ENCODE measurements at regions not wholly inside any gene's neighbourhood (a gene's known extent, or its start where the extent isn't known, plus 50 kb on each side); places are given as distances from the start of the nearest gene placed in this dataset.

DNA sequence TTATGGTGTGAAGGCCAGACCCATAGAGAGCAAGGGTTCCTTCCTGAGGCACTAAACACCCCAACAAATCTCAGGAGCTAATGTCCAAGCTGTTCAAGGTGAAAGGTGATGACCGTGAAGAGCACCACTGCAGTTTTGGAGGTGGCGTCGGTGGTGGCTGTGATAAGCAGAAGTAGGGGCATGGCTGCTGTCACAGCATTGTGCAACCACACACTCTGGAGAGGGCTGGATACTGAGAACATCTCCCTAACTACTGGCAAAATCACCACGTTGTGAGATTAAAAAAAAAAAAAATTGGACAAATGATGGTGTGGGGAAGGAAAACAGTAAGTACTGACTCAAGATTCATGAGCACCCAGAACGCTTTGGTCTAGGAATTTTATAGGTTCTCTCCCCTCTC is 156.5 kb downstream of the PJA2 start (continued):
- TF ChIP-seq CUX1 (IDR thresholded peaks at IDR 0.05; ENCODE audit: insufficient replicate concordance, low read depth, low read length) (no peak), NR2C1 (IDR thresholded peaks at IDR 0.05) (no peak), SIX5 (IDR thresholded peaks at IDR 0.05; ENCODE audit: low read depth, low read length, severe bottlenecking) (no peak), SUZ12 (IDR thresholded peaks at IDR 0.05; ENCODE audit: unreplicated experiment) (no peak), POLR2AphosphoS5 (IDR thresholded peaks at IDR 0.05; ENCODE audit: low read length) (no peak), RFX5 (IDR thresholded peaks at IDR 0.05; ENCODE audit: low read depth, low read length) (no peak), SKIL (IDR thresholded peaks at IDR 0.05; ENCODE audit: low read depth, poor library complexity, severe bottlenecking) (no peak), PAX5 (IDR thresholded peaks at IDR 0.05; ENCODE audit: borderline replicate concordance, low read depth, low read length) (no peak)
- TF ChIP-seq, protein P1, sequence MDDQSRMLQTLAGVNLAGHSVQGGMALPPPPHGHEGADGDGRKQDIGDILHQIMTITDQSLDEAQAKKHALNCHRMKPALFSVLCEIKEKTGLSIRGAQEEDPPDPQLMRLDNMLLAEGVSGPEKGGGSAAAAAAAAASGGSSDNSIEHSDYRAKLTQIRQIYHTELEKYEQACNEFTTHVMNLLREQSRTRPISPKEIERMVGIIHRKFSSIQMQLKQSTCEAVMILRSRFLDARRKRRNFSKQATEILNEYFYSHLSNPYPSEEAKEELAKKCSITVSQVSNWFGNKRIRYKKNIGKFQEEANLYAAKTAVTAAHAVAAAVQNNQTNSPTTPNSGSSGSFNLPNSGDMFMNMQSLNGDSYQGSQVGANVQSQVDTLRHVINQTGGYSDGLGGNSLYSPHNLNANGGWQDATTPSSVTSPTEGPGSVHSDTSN (IDR thresholded peaks at IDR 0.05; ENCODE audit: insufficient replicate concordance, low read depth, low read length), result no peak
